Hepatocyte (in vitro differentiated cells): ENCODE measurements at regions not wholly inside any gene's neighbourhood (a gene's known extent, or its start where the extent isn't known, plus 50 kb on each side); places are given as distances from the start of the nearest gene placed in this dataset.

Experiments used
- EZH2phosphoT487 ChIP-seq: fragments of 200-600 bp; sonication (generic); IDR thresholded peaks from one replicate; pipeline ENCODE4 v1.6.1; 2018; ENCODE audit warnings: antibody characterized with exemption, mild to moderate bottlenecking, low read depth, moderate library complexity; ENCODE audit not compliant: unreplicated experiment, severe bottlenecking
- TF ChIP-seq, protein P1 (sequence below): fragments of 200-600 bp; sonication (generic); IDR thresholded peaks from 2 replicates; pipeline ENCODE4 v1.5.1; 2016; ENCODE audit warnings: antibody characterized with exemption, mild to moderate bottlenecking; ENCODE audit not compliant: poor library complexity

DNA sequence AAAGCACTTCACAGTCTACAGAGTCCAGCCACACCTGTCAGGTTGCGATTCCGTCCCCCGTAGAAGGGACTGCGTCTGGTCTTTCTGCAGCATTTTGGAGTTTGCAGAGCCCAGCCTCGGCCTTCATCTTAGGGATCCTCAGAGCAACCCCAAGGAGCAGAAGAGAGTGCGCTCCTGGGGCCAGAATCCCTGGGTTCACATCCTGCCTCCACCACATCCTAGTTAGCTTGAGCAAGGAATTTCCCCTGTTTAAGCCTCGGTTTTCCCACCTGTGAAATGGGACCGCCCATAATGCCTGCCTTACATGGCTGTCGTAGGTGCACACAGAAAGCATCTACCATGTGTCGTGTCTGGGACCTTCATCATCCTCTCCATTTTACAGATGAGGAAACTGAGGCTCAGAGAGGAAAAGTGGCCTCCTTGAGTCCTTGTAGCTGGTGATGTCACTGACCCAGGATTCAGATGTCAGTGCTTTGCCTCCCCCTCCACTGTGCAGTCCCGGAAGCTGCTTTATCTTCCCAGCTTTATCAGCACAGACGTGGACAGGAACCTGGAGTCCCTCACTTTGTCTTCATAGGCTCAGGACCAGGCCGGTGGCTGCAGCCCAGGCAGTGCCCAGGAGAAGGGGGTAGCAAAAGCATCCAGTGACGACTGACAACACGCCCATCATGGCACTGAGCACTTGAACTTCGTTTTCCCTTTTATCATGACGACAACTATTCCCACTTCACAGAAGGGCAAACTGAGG lies 438.5 kb downstream of the MATN1 start:
- TF ChIP-seq, protein P1, sequence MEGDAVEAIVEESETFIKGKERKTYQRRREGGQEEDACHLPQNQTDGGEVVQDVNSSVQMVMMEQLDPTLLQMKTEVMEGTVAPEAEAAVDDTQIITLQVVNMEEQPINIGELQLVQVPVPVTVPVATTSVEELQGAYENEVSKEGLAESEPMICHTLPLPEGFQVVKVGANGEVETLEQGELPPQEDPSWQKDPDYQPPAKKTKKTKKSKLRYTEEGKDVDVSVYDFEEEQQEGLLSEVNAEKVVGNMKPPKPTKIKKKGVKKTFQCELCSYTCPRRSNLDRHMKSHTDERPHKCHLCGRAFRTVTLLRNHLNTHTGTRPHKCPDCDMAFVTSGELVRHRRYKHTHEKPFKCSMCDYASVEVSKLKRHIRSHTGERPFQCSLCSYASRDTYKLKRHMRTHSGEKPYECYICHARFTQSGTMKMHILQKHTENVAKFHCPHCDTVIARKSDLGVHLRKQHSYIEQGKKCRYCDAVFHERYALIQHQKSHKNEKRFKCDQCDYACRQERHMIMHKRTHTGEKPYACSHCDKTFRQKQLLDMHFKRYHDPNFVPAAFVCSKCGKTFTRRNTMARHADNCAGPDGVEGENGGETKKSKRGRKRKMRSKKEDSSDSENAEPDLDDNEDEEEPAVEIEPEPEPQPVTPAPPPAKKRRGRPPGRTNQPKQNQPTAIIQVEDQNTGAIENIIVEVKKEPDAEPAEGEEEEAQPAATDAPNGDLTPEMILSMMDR: no peak
- no peak for TF ChIP-seq EZH2phosphoT487
